ENCODE measurements at regions not wholly inside any gene's neighbourhood (a gene's known extent, or its start where the extent isn't known, plus 50 kb on each side); places are given as distances from the start of the nearest gene placed in this dataset.

- TF ChIP-seq CTCF (conservative IDR thresholded peaks at IDR 0.05; ENCODE audit: low read depth, low read length) (no peak), USF2 (IDR thresholded peaks at IDR 0.05; ENCODE audit: low read depth, low read length) (no peak), RCOR1 (IDR thresholded peaks at IDR 0.05; ENCODE audit: insufficient replicate concordance, low read length) (no peak), POLR2A (IDR thresholded peaks at IDR 0.05; ENCODE audit: low read depth, low read length) (no peak)
Measured at GRCh38 chrX:30943984-30944383, 54.9 kb upstream of the TAB3 start.

All from IMR-90 (cell line).